Peyer's patch (tissue), 4 donors: ENCODE measurements at regions not wholly inside any gene's neighbourhood (a gene's known extent, or its start where the extent isn't known, plus 50 kb on each side); places are given as distances from the start of the nearest gene placed in this dataset.

Source experiments
- DNase-seq, 3 donors: peaks; one replicate each; pipeline ENCODE4 v3.0.0-alpha.2; 2017 to 2019
- H3K27ac ChIP-seq, 4 donors: fragments of 200-600 bp; sonication (generic); one replicate each; pipeline ENCODE4 v1.5.1; 2016 to 2019
- H3K27me3 ChIP-seq, 2 donors: fragments of 200-600 bp; sonication (generic); one replicate each; pipeline ENCODE4 v1.5.1; 2019
- H3K36me3 ChIP-seq, 3 donors: fragments of 200-600 bp; sonication (generic); one replicate each; pipeline ENCODE4 v1.5.1; 2016 to 2019
- H3K4me1 ChIP-seq, 4 donors: fragments of 200-600 bp; sonication (generic); one replicate each; pipeline ENCODE4 v1.5.1; 2016 to 2019
- H3K4me3 ChIP-seq, 4 donors: fragments of 200-600 bp; sonication (generic); 1 replicate in 3 of 4; 2 replicates in 1 of 4; pipeline ENCODE4 v1.5.1; 2016 to 2019; ENCODE audit warnings: mild to moderate bottlenecking in 1 of 4
- H3K9me3 ChIP-seq, 4 donors: fragments of 200-600 bp; sonication (generic); one replicate each; pipeline ENCODE4 v1.5.1; 2016 to 2019; ENCODE audit warnings: mild to moderate bottlenecking in 1 of 4
- POLR2A ChIP-seq, 2 donors: fragments of 450-650 bp; IDR thresholded peaks; one replicate each; pipeline ENCODE4 v1.5.1; 2017; ENCODE audit warnings: antibody characterized with exemption in 2 of 2, mild to moderate bottlenecking in 2 of 2, moderate library complexity in 2 of 2
- TF ChIP-seq, protein P1 (sequence below), 6 experiments: fragments of 450-650 bp in 4 of 6; fragments of 200-600 bp in 2 of 6; sonication (generic) in 1 of 6; IDR thresholded peaks; one replicate each; pipeline ENCODE4 v1.5.1; 2017 to 2019; ENCODE audit warnings: antibody characterized with exemption in 6 of 6, mild to moderate bottlenecking in 3 of 6, moderate library complexity in 1 of 6

GRCh38 chr14:51335531-51335930 lies 95.5 kb downstream of the TMX1 start:
- H3K36me3 ChIP-seq: no peaks in the 10 kb centered on the region
- no peak for TF ChIP-seq POLR2A (IDR thresholded peaks at IDR 0.05)
- TF ChIP-seq, protein P1, sequence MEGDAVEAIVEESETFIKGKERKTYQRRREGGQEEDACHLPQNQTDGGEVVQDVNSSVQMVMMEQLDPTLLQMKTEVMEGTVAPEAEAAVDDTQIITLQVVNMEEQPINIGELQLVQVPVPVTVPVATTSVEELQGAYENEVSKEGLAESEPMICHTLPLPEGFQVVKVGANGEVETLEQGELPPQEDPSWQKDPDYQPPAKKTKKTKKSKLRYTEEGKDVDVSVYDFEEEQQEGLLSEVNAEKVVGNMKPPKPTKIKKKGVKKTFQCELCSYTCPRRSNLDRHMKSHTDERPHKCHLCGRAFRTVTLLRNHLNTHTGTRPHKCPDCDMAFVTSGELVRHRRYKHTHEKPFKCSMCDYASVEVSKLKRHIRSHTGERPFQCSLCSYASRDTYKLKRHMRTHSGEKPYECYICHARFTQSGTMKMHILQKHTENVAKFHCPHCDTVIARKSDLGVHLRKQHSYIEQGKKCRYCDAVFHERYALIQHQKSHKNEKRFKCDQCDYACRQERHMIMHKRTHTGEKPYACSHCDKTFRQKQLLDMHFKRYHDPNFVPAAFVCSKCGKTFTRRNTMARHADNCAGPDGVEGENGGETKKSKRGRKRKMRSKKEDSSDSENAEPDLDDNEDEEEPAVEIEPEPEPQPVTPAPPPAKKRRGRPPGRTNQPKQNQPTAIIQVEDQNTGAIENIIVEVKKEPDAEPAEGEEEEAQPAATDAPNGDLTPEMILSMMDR (IDR thresholded peaks at IDR 0.05): no peak
- no peaks in the 10 kb centered on the region for H3K9me3 ChIP-seq
- H3K4me1 ChIP-seq: no peaks in the 10 kb centered on the region
- no peak overlapping the region for H3K4me3 ChIP-seq
- H3K27me3 ChIP-seq: no peaks in the 10 kb centered on the region
- peak in 1 of 3 donors; percentile 52 for DNase-seq
- H3K27ac ChIP-seq: peak overlapping the region in 2 of 4 donors; percentile 15 to 35

DNA sequence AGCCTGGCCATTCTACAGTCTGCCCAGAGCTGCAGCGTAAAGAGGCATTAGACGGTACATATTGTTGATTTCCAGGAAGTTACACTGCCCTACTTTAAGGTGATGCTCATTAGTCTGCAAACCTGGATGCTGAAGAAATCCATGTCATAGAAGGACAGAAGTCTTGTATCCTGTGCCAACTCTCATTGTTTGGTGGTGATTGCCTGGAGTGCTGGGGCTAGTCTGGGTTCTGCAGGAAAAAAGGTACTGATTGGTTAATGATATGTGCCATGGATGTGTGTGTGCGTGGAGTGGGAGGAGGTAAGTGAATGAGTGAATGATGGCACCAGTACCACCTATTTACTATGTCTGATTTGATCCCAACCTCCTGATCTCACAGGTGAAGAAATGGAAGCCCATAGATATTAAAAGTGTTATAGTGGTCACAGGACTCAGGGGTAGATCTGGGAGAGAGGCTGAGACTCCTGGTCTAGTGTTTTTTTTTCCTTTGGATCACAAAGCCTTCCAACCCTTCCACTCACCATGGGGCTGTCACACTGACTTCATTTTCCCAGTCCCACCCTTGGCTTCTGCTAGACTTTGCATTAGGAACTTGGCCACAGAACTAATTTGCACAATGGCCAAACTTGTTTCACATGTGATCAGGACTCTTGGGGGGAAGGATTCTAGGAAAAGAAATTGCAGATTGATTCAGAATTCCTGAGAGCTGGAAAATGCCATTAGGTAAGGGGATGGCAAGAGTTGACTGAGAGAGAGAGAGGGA lies 96.1 kb downstream of the TMX1 start:
- Histone ChIP-seq H3K4me3 (no peak overlapping the region), H3K27ac (peak overlapping the region in 1 of 4 donors; percentile 15), H3K9me3 (no peaks in the 10 kb centered on the region), H3K36me3 (no peaks in the 10 kb centered on the region), H3K27me3 (no peaks in the 10 kb centered on the region), H3K4me1 (no peaks in the 10 kb centered on the region)
- no peak for TF ChIP-seq POLR2A (IDR thresholded peaks at IDR 0.05)
- TF ChIP-seq, protein P1 (IDR thresholded peaks at IDR 0.05): no peak
- DNase-seq: no peak

- H3K4me1 ChIP-seq: no peaks in the 10 kb centered on the region
- H3K4me3 ChIP-seq: no peak overlapping the region
- DNase-seq: no peak
- TF ChIP-seq, protein P1 (IDR thresholded peaks at IDR 0.05): no peak
- no peak for TF ChIP-seq POLR2A (IDR thresholded peaks at IDR 0.05)
- no peaks in the 10 kb centered on the region for H3K9me3 ChIP-seq
- H3K27me3 ChIP-seq: no peaks in the 10 kb centered on the region
- no peak overlapping the region for H3K27ac ChIP-seq
- no peaks in the 10 kb centered on the region for H3K36me3 ChIP-seq
Measured at GRCh38 chr14:51336734-51337133, 96.7 kb downstream of the TMX1 start.

GRCh38 chr14:51337520-51337919 lies 97.5 kb downstream of the TMX1 start:
- DNase-seq: no peak
- Histone ChIP-seq H3K27ac (no peak overlapping the region), H3K27me3 (no peaks in the 10 kb centered on the region), H3K36me3 (no peaks in the 10 kb centered on the region), H3K9me3 (no peaks in the 10 kb centered on the region), H3K4me3 (no peak overlapping the region), H3K4me1 (no peaks in the 10 kb centered on the region)
- no peak for TF ChIP-seq POLR2A (IDR thresholded peaks at IDR 0.05)
- TF ChIP-seq, protein P1 (IDR thresholded peaks at IDR 0.05): no peak

DNA sequence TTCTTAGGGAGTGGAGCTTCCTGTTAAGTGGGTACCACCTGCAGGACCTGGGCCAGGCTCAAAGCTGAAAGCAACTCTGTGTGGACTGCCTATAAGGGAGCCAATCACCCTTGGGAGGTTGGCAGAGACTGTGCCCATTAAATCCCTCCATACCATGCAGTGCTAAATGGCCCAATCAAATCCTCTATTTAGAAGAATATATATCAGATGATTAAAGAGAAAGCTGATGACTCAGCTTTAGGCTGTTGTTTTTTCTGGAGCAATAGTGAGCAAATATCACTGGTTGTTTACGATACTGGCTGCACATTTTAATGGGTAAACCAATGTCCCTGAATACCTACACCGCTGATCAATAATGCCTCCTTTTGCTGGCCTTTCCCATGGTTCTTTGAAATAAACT lies 101.3 kb downstream of the TMX1 start:
- H3K36me3 ChIP-seq: no peaks in the 10 kb centered on the region
- no peak overlapping the region for H3K27ac ChIP-seq
- TF ChIP-seq, protein P1 (IDR thresholded peaks at IDR 0.05): no peak
- no peak for TF ChIP-seq POLR2A (IDR thresholded peaks at IDR 0.05)
- H3K27me3 ChIP-seq: no peaks in the 10 kb centered on the region
- H3K4me3 ChIP-seq: no peak overlapping the region
- DNase-seq: no peak
- no peaks in the 10 kb centered on the region for H3K4me1 ChIP-seq
- peaks cover 0 to 3% (median 0%) of the 10 kb centered on the region in 4 donors for H3K9me3 ChIP-seq
